Calu3 (cell line): ENCODE measurements at regions not wholly inside any gene's neighbourhood (a gene's known extent, or its start where the extent isn't known, plus 50 kb on each side); places are given as distances from the start of the nearest gene placed in this dataset.
"Not testable (repeated sequence)": the region's sequence is repeated elsewhere in the genome, so short reads cannot be mapped to it uniquely, and the experiment has no call there.

Experiments used
- BruUV-seq: library from RNA; stranded (reverse); fragments of 400-500 nt; replicated peaks from 2 replicates; lab custom pipeline; 2021; lab: Mats Ljungman, UMichigan
- CTCF ChIA-PET: fragments of 300-600 bp; sonication (Branson Sonifier 250); formaldehyde crosslinking; loops from one replicate; lab custom pipeline; 2022; ENCODE audit warnings: antibody characterized with exemption; lab: Charles Lee
- DNase-seq: peaks from one replicate; pipeline ENCODE4 v3.0.0; 2022
- H3K27ac Mint-ChIP-seq: one replicate; pipeline ENCODE4 v1.8.0; 2022; ENCODE audit warnings: mixed read lengths; ENCODE audit not compliant: unreplicated experiment
- H3K27me3 Mint-ChIP-seq: one replicate; pipeline ENCODE4 v1.8.0; 2022; ENCODE audit warnings: mixed read lengths; ENCODE audit not compliant: unreplicated experiment
- H3K36me3 Mint-ChIP-seq: one replicate; pipeline ENCODE4 v1.8.0; 2022; ENCODE audit warnings: mild to moderate bottlenecking, moderate library complexity, mixed read lengths; ENCODE audit not compliant: insufficient read depth, unreplicated experiment
- H3K4me1 Mint-ChIP-seq: one replicate; pipeline ENCODE4 v1.8.0; 2022; ENCODE audit warnings: mild to moderate bottlenecking, low read depth, mixed read lengths; ENCODE audit not compliant: unreplicated experiment
- H3K4me3 Mint-ChIP-seq: one replicate; pipeline ENCODE4 v1.8.0; 2022; ENCODE audit warnings: mild to moderate bottlenecking, low read depth, moderate library complexity, mixed read lengths; ENCODE audit not compliant: unreplicated experiment
- H3K9me3 Mint-ChIP-seq: one replicate; pipeline ENCODE4 v1.8.0; 2022; ENCODE audit warnings: low read depth, mixed read lengths; ENCODE audit not compliant: unreplicated experiment
- CTCF ChIP-seq: fragments of 200-600 bp; IDR thresholded peaks from one replicate; pipeline ENCODE4 v1.8.0; 2022; ENCODE audit warnings: antibody characterized with exemption; ENCODE audit not compliant: unreplicated experiment
- intact Hi-C: fragments of 100-400 bp; cut with micrococcal nuclease; formaldehyde crosslinking; loops from one replicate; pipeline ENCODE4 v1.10.0; 2022; ENCODE audit not compliant: unreplicated experiment

- BruUV-seq: no TSS peak
- Mint-ChIP-seq H3K9me3 (no peaks in the 10 kb centered on the region), H3K27ac (no peak overlapping the region), H3K4me1 (no peaks in the 10 kb centered on the region), H3K36me3 (no peaks in the 10 kb centered on the region), H3K4me3 (no peak overlapping the region), H3K27me3 (no peaks in the 10 kb centered on the region)
- DNase-seq: no peak
- intact Hi-C loops: no loop called here
- no peak for TF ChIP-seq CTCF
- CTCF ChIA-PET: interaction anchor here (0.7 kb wide), 1 partner anchor 257 kb away, joined by 3 read pairs; no protein-coding TSS in a partner anchor
These were observed 231.6 kb upstream of the VLDLR start for GRCh38 chr9:2390028-2390427.

GRCh38 chr9:2391509-2392132 is 230.0 kb upstream of the VLDLR start:
- H3K36me3 Mint-ChIP-seq, H3K4me3 Mint-ChIP-seq, H3K4me1 Mint-ChIP-seq, H3K27me3 Mint-ChIP-seq, CTCF ChIA-PET, H3K27ac Mint-ChIP-seq, DNase-seq, intact Hi-C loops, BruUV-seq, H3K9me3 Mint-ChIP-seq: not testable (repeated sequence)

GRCh38 chr9:2394087-2394741 is 227.4 kb upstream of the VLDLR start:
- CTCF ChIA-PET, H3K9me3 Mint-ChIP-seq, H3K4me1 Mint-ChIP-seq, H3K27ac Mint-ChIP-seq, intact Hi-C loops, DNase-seq, BruUV-seq, H3K36me3 Mint-ChIP-seq, H3K4me3 Mint-ChIP-seq, H3K27me3 Mint-ChIP-seq: not testable (repeated sequence)

GRCh38 chr9:2395814-2396612 is 225.6 kb upstream of the VLDLR start:
- BruUV-seq: no TSS peak
- peaks cover 8% of the 10 kb centered on the region for H3K27me3 Mint-ChIP-seq
- CTCF ChIA-PET: no interaction called here
- H3K4me1 Mint-ChIP-seq: no peaks in the 10 kb centered on the region
- H3K4me3 Mint-ChIP-seq: no peak overlapping the region
- H3K36me3 Mint-ChIP-seq: peaks cover 5% of the 10 kb centered on the region
- no peak overlapping the region for H3K27ac Mint-ChIP-seq
- no peak for DNase-seq
- no peak for TF ChIP-seq CTCF
- intact Hi-C loops: no loop called here
- peaks cover 5% of the 10 kb centered on the region for H3K9me3 Mint-ChIP-seq

- intact Hi-C loops: no loop called here
- Mint-ChIP-seq H3K27ac (no peak overlapping the region), H3K9me3 (peaks cover 7% of the 10 kb centered on the region)
These were observed 224.8 kb upstream of the VLDLR start for GRCh38 chr9:2396622-2397285.

GRCh38 chr9:2397875-2398274 is 223.7 kb upstream of the VLDLR start:
- CTCF ChIA-PET, H3K9me3 Mint-ChIP-seq, H3K4me1 Mint-ChIP-seq, DNase-seq, BruUV-seq, H3K36me3 Mint-ChIP-seq, H3K4me3 Mint-ChIP-seq, intact Hi-C loops, H3K27ac Mint-ChIP-seq: not testable (repeated sequence)
- H3K27me3 Mint-ChIP-seq: peaks cover 26% of the 10 kb centered on the region

More at GRCh38 chr9:2396622-2397285, 224.8 kb upstream of the VLDLR start:
- Mint-ChIP-seq H3K27me3 (peaks cover 15% of the 10 kb centered on the region), H3K4me1 (no peaks in the 10 kb centered on the region), H3K4me3 (no peak overlapping the region), H3K36me3 (peaks cover 5% of the 10 kb centered on the region)
- no peak for TF ChIP-seq CTCF
- BruUV-seq: no TSS peak
- DNase-seq: no peak
- CTCF ChIA-PET: interaction anchor here (0.6 kb wide), 1 partner anchor 109 kb away, joined by 3 read pairs; no protein-coding TSS in a partner anchor

- H3K27ac Mint-ChIP-seq, BruUV-seq, H3K36me3 Mint-ChIP-seq, H3K4me3 Mint-ChIP-seq, CTCF ChIA-PET, DNase-seq, H3K4me1 Mint-ChIP-seq, intact Hi-C loops: not testable (repeated sequence)
- H3K27me3 Mint-ChIP-seq: peaks cover 40% of the 10 kb centered on the region
- peaks cover 13% of the 10 kb centered on the region for H3K9me3 Mint-ChIP-seq
These were observed 219.8 kb upstream of the VLDLR start for GRCh38 chr9:2401746-2402145.
